PC-3 (cell line): ENCODE measurements at regions not wholly inside any gene's neighbourhood (a gene's known extent, or its start where the extent isn't known, plus 50 kb on each side); places are given as distances from the start of the nearest gene placed in this dataset.

Source experiments
- ATAC-seq: fragments of 200-7000 bp; cut with Tn5 transposase; 2 replicates; pipeline ENCODE4 v1.9.1; 2020; ENCODE audit warnings: mild to moderate bottlenecking, moderate library complexity
- BruUV-seq: library from RNA; stranded (reverse); fragments of 400-500 nt; replicated peaks from 2 replicates; lab custom pipeline; 2021; lab: Mats Ljungman, UMichigan
- CTCF ChIA-PET: fragments of 300-600 bp; sonication (Branson Sonifier 250); formaldehyde crosslinking; loops from one replicate; lab custom pipeline; 2022; ENCODE audit warnings: antibody characterized with exemption; lab: Charles Lee
- POLR2A ChIA-PET: fragments of 300-600 bp; sonication (Branson Sonifier 250); formaldehyde crosslinking; loops from one replicate; lab custom pipeline; 2022; ENCODE audit warnings: antibody characterized with exemption; ENCODE audit not compliant: unreplicated experiment; lab: Charles Lee
- DNase-seq: peaks from one replicate; pipeline ENCODE4 v3.0.0-alpha.2; 2015
- H2AFZ ChIP-seq: fragments of 300-600 bp; sonication (generic); 2 replicates; pipeline ENCODE4 v1.6.0; 2016; ENCODE audit warnings: antibody characterized with exemption, low read length
- H3F3A ChIP-seq: fragments of 300-600 bp; sonication (generic); one replicate; pipeline ENCODE4 v1.6.0; 2017; ENCODE audit warnings: antibody characterized with exemption, low read length, control low read depth, mild to moderate bottlenecking; ENCODE audit not compliant: unreplicated experiment
- H3K27ac ChIP-seq: fragments of 300-600 bp; sonication (generic); 2 replicates; pipeline ENCODE4 v1.5.1; 2016; ENCODE audit warnings: mild to moderate bottlenecking, low read length
- H3K27me3 ChIP-seq: fragments of 300-600 bp; sonication (generic); 2 replicates; pipeline ENCODE4 v1.6.1; 2016; ENCODE audit warnings: low read length, mixed read lengths
- H3K36me3 ChIP-seq: fragments of 300-600 bp; sonication (generic); 2 replicates; pipeline ENCODE4 v1.6.1; 2016; ENCODE audit warnings: low read depth, mixed run types, low read length, mixed read lengths
- H3K4me1 ChIP-seq: fragments of 300-600 bp; sonication (generic); 2 replicates; pipeline ENCODE4 v1.5.1; 2016; ENCODE audit warnings: low read length; ENCODE audit not compliant: insufficient read depth
- H3K4me2 ChIP-seq: fragments of 300-600 bp; sonication (generic); 2 replicates; pipeline ENCODE4 v1.6.0; 2016; ENCODE audit warnings: low read length
- H3K4me3 ChIP-seq: fragments of 300-600 bp; sonication (generic); 2 replicates; pipeline ENCODE4 v1.5.1; 2016; ENCODE audit warnings: mild to moderate bottlenecking, low read length, mixed read lengths
- H3K79me2 ChIP-seq: fragments of 300-600 bp; sonication (generic); 2 replicates; pipeline ENCODE4 v1.6.1; 2017; ENCODE audit warnings: low read length, mixed read lengths
- H3K9ac ChIP-seq: fragments of 300-600 bp; sonication (generic); 2 replicates; pipeline ENCODE4 v1.6.0; 2016; ENCODE audit warnings: mild to moderate bottlenecking, low read length
- H3K9me2 ChIP-seq: fragments of 300-600 bp; sonication (generic); replicated peaks from 2 replicates; pipeline ENCODE4 v1.6.1; 2016; ENCODE audit warnings: mixed run types, low read length, mixed read lengths
- H3K9me3 ChIP-seq: fragments of 300-600 bp; sonication (generic); 2 replicates; pipeline ENCODE4 v1.6.1; 2016; ENCODE audit warnings: low read length, mixed read lengths
- H4K20me1 ChIP-seq: fragments of 300-600 bp; sonication (generic); 2 replicates; pipeline ENCODE4 v1.6.1; 2016; ENCODE audit warnings: low read length, mixed read lengths
- CTCF ChIP-seq: fragments of 300-600 bp; sonication (generic); conservative IDR thresholded peaks from 2 replicates; pipeline ENCODE4 v1.5.1; 2017; ENCODE audit warnings: antibody characterized with exemption, low read depth, mild to moderate bottlenecking, low read length
- EZH2 ChIP-seq: fragments of 300-600 bp; sonication (generic); IDR thresholded peaks from one replicate; pipeline ENCODE4 v1.6.1; 2017; ENCODE audit warnings: antibody characterized with exemption, mild to moderate bottlenecking, low read length; ENCODE audit not compliant: unreplicated experiment
- EZH2phosphoT487 ChIP-seq: fragments of 300-600 bp; sonication (generic); IDR thresholded peaks from 2 replicates; pipeline ENCODE4 v1.6.1; 2018; ENCODE audit warnings: mild to moderate bottlenecking, antibody characterized with exemption, low read length, borderline replicate concordance
- intact Hi-C: fragments of 100-400 bp; cut with micrococcal nuclease; formaldehyde crosslinking; loops from 2 replicates; pipeline ENCODE4 v1.9.0; 2023

- no peaks in the 10 kb centered on the region for H4K20me1 ChIP-seq
- ChIA-PET POLR2A (no interaction called here), CTCF (no interaction called here)
- no peaks in the 10 kb centered on the region for H3K79me2 ChIP-seq
- no peak overlapping the region for H2AFZ ChIP-seq
- H3K4me3 ChIP-seq = no peak overlapping the region
- H3F3A ChIP-seq = no peaks in the 10 kb centered on the region
- H3K9me2 ChIP-seq = no peaks in the 10 kb centered on the region
- BruUV-seq = no TSS peak
- no peak for ATAC-seq
- H3K27me3 ChIP-seq = no peaks in the 10 kb centered on the region
- no peaks in the 10 kb centered on the region for H3K36me3 ChIP-seq
- H3K4me1 ChIP-seq = no peaks in the 10 kb centered on the region
- DNase-seq = no peak
- H3K27ac ChIP-seq = no peak overlapping the region
- no peaks in the 10 kb centered on the region for H3K9me3 ChIP-seq
- TF ChIP-seq EZH2 (no peak), CTCF (no peak), EZH2phosphoT487 (no peak)
- H3K4me2 ChIP-seq = no peak overlapping the region
- intact Hi-C loops = no loop called here
- H3K9ac ChIP-seq = no peak overlapping the region
Measured at GRCh38 chr6:120039664-120040063, 690.1 kb upstream of the MAN1A1 start.

- Histone ChIP-seq H3K4me1 (no peaks in the 10 kb centered on the region), H3K79me2 (no peaks in the 10 kb centered on the region), H3K9me3 (no peaks in the 10 kb centered on the region), H3K36me3 (no peaks in the 10 kb centered on the region), H4K20me1 (no peaks in the 10 kb centered on the region), H3K27me3 (no peaks in the 10 kb centered on the region), H2AFZ (no peak overlapping the region), H3F3A (no peaks in the 10 kb centered on the region), H3K27ac (no peak overlapping the region), H3K9ac (no peak overlapping the region), H3K4me2 (no peak overlapping the region), H3K9me2 (no peaks in the 10 kb centered on the region), H3K4me3 (no peak overlapping the region)
- no peak for ATAC-seq
- TF ChIP-seq CTCF (no peak), EZH2 (no peak)
- ChIA-PET POLR2A (no interaction called here), CTCF (no interaction called here)
- intact Hi-C loops = no loop called here
- no peak for DNase-seq
- no TSS peak for BruUV-seq
Measured at GRCh38 chr6:120031837-120032236, 682.3 kb upstream of the MAN1A1 start.

- Histone ChIP-seq H3F3A (no peaks in the 10 kb centered on the region), H3K79me2 (no peaks in the 10 kb centered on the region), H2AFZ (no peak overlapping the region), H3K9me2 (no peaks in the 10 kb centered on the region), H3K4me1 (no peaks in the 10 kb centered on the region), H3K27ac (no peak overlapping the region), H3K27me3 (no peaks in the 10 kb centered on the region), H3K4me2 (no peak overlapping the region), H3K9me3 (no peaks in the 10 kb centered on the region), H4K20me1 (no peaks in the 10 kb centered on the region), H3K4me3 (no peak overlapping the region), H3K9ac (no peak overlapping the region), H3K36me3 (no peaks in the 10 kb centered on the region)
- POLR2A ChIA-PET = no interaction called here
- DNase-seq (no peak), ATAC-seq (no peak)
- no TSS peak for BruUV-seq
- TF ChIP-seq EZH2phosphoT487 (no peak), CTCF (no peak), EZH2 (no peak)
- intact Hi-C loops = no loop called here
- CTCF ChIA-PET = no interaction called here
Measured at GRCh38 chr6:120026791-120027190, 677.2 kb upstream of the MAN1A1 start.
